Loucy (cell line): ENCODE measurements at regions not wholly inside any gene's neighbourhood (a gene's known extent, or its start where the extent isn't known, plus 50 kb on each side); places are given as distances from the start of the nearest gene placed in this dataset.

Source experiments
- CTCF ChIP-seq: fragments of 200-600 bp; sonication (generic); conservative IDR thresholded peaks from 2 replicates; pipeline ENCODE4 v1.5.1; 2014; ENCODE audit warnings: mild to moderate bottlenecking, antibody characterized with exemption, low read length
- EZH2phosphoT487 ChIP-seq: fragments of 200-600 bp; IDR thresholded peaks from 2 replicates; pipeline ENCODE4 v1.6.1; 2018; ENCODE audit warnings: antibody characterized with exemption, mild to moderate bottlenecking, moderate library complexity, borderline replicate concordance

GRCh38 chr5:167576897-167577296, 714.5 kb upstream of the WWC1 start:
- TF ChIP-seq CTCF (no peak), EZH2phosphoT487 (no peak)
